SK-N-SH (cell line): ENCODE measurements at regions not wholly inside any gene's neighbourhood (a gene's known extent, or its start where the extent isn't known, plus 50 kb on each side); places are given as distances from the start of the nearest gene placed in this dataset.

Experiments used
- CHD2 ChIP-seq: fragments of 150-350 bp; IDR thresholded peaks from 2 replicates; pipeline ENCODE4 v1.6.1; 2018; ENCODE audit warnings: low read length; ENCODE audit not compliant: partially characterized antibody
- CTCF ChIP-seq: fragments of 200-600 bp; sonication (generic); IDR thresholded peaks from 2 replicates; pipeline ENCODE4 v1.6.1; 2017; ENCODE audit warnings: antibody characterized with exemption, mild to moderate bottlenecking, moderate library complexity
- EP300 ChIP-seq, 2 experiments: IDR thresholded peaks; 2 replicates each; pipeline versions ENCODE4 v1.4.0 to v1.6.1; 2012; ENCODE audit warnings: borderline replicate concordance in 1 of 2, low read depth in 1 of 2, low read length in 1 of 2
- FOXJ3 ChIP-seq: sonication (generic); formaldehyde crosslinking; IDR thresholded peaks from 2 replicates; pipeline ENCODE4 v1.5.1; 2020; ENCODE audit warnings: mild to moderate bottlenecking, missing genetic modification reagents
- JUND ChIP-seq: IDR thresholded peaks from 2 replicates; pipeline ENCODE4 v1.4.0; 2012
- MAX ChIP-seq: IDR thresholded peaks from 2 replicates; pipeline ENCODE4 v1.4.0; 2012; ENCODE audit warnings: low read depth
- POLR2AphosphoS5 ChIP-seq: IDR thresholded peaks from 2 replicates; pipeline ENCODE4 v1.6.1; 2012; ENCODE audit warnings: low read depth, low read length
- RAD21 ChIP-seq: IDR thresholded peaks from 2 replicates; pipeline ENCODE4 v1.6.1; 2012; ENCODE audit warnings: mild to moderate bottlenecking, low read length
- RCOR1 ChIP-seq: fragments of 150-350 bp; IDR thresholded peaks from 2 replicates; pipeline ENCODE4 v1.6.1; 2017; ENCODE audit warnings: antibody characterized with exemption, low read length
- REST ChIP-seq: IDR thresholded peaks from 2 replicates; pipeline ENCODE4 v1.6.1; 2012; ENCODE audit warnings: mild to moderate bottlenecking, low read depth, low read length, moderate library complexity
- RFX5 ChIP-seq: IDR thresholded peaks from 2 replicates; pipeline ENCODE4 v1.6.1; 2012; ENCODE audit warnings: mild to moderate bottlenecking, improper control_type of control experiment, low read length
- SIN3A ChIP-seq: IDR thresholded peaks from 2 replicates; pipeline ENCODE4 v1.6.1; 2012; ENCODE audit warnings: low read depth, mild to moderate bottlenecking, low read length, moderate library complexity, borderline replicate concordance
- TAF1 ChIP-seq: IDR thresholded peaks from 2 replicates; pipeline ENCODE4 v1.6.1; 2012; ENCODE audit warnings: low read depth, mild to moderate bottlenecking, low read length, moderate library complexity, borderline replicate concordance
- USF2 ChIP-seq: fragments of 150-350 bp; IDR thresholded peaks from 2 replicates; pipeline ENCODE4 v1.6.1; 2017; ENCODE audit warnings: antibody characterized with exemption, low read length, low read depth, borderline replicate concordance

GRCh38 chr10:107727767-107728317, 563.3 kb upstream of the SORCS1 start:
- TF ChIP-seq POLR2AphosphoS5 (no peak), RCOR1 (no peak), JUND (no peak), CTCF (no peak), EP300 (IDR thresholded peaks at IDR 0.05; ENCODE audit: borderline replicate concordance in 1 of 2, low read depth in 1 of 2, low read length in 1 of 2) (no peak), TAF1 (no peak), MAX (no peak), SIN3A (no peak), CHD2 (no peak), REST (no peak), RFX5 (no peak), RAD21 (no peak), FOXJ3 (CRISPR knock-in tag) (no peak), USF2 (no peak)
